HCT116 (cell line): ENCODE measurements at regions not wholly inside any gene's neighbourhood (a gene's known extent, or its start where the extent isn't known, plus 50 kb on each side); places are given as distances from the start of the nearest gene placed in this dataset.

Experiments
- ATAC-seq: fragments of 200-7000 bp; cut with Tn5 transposase; 2 replicates; pipeline ENCODE4 v1.9.1; 2020; ENCODE audit warnings: mild to moderate bottlenecking, moderate library complexity
- BruUV-seq: library from RNA; stranded (reverse); fragments of 400-500 nt; replicated peaks from 2 replicates; lab custom pipeline; 2021; lab: Mats Ljungman, UMichigan
- CTCF ChIA-PET: fragments of 300-600 bp; sonication (Branson Sonifier 250); formaldehyde crosslinking; loops from one replicate; lab custom pipeline; 2021; ENCODE audit warnings: antibody characterized with exemption; lab: Charles Lee
- POLR2A ChIA-PET: fragments of 300-600, 350-600 bp; sonication (Branson Sonifier 250); formaldehyde crosslinking; loops from one replicate; lab custom pipeline; 2021; ENCODE audit warnings: antibody characterized with exemption; lab: Charles Lee
- RAD21 ChIA-PET, 2 experiments: fragments of 300-600 bp; sonication (Branson Sonifier 250); formaldehyde crosslinking; loops; one replicate each; lab custom pipeline; 2023; ENCODE audit warnings: low total read pairs in 2 of 2; ENCODE audit not compliant: uncharacterized antibody in 2 of 2, unreplicated experiment in 2 of 2, low non-redundant PET in 1 of 2; lab: Charles Lee
- DNase-seq: peaks from one replicate; pipeline ENCODE4 v3.0.0-alpha.2; 2010; ENCODE audit warnings: low read depth, low spot score
- H2AFZ ChIP-seq: fragments of 200-600 bp; shearing (Covaris generic), sonication (generic); 2 replicates; pipeline ENCODE4 v1.6.1; 2017; ENCODE audit warnings: low read depth, mixed run types, mixed read lengths, antibody characterized with exemption, low read length; ENCODE audit not compliant: poor library complexity, severe bottlenecking
- H3K27ac ChIP-seq: 2 replicates; pipeline ENCODE4 v1.5.1; 2012; ENCODE audit warnings: low read depth, low read length
- H3K27me3 ChIP-seq: fragments of 200-600 bp; sonication (generic); 2 replicates; pipeline ENCODE4 v1.6.1; 2016; ENCODE audit warnings: mixed run types, low read length, mixed read lengths; ENCODE audit not compliant: insufficient read depth
- H3K36me3 ChIP-seq, 2 experiments: fragments of 200-500 bp in 1 of 2; fragments of 200-600 bp in 1 of 2; sonication (Bioruptor generic) in 1 of 2; sonication (generic) in 1 of 2; 2 replicates each; pipeline versions ENCODE4 v1.5.1 to v1.6.1; 2014 to 2016; ENCODE audit warnings: low read length in 2 of 2, inconsistent platforms in 1 of 2, mixed read lengths in 1 of 2, mixed run types in 1 of 2; ENCODE audit not compliant: insufficient read depth in 2 of 2, control insufficient read depth in 1 of 2
- H3K4me1 ChIP-seq, 2 experiments: fragments of 200-600 bp in 1 of 2; sonication (generic) in 1 of 2; 2 replicates each; pipeline versions ENCODE4 v1.5.1 to v1.6.1; 2012 to 2017; ENCODE audit warnings: low read length in 2 of 2, inconsistent platforms in 1 of 2, mild to moderate bottlenecking in 1 of 2, mixed read lengths in 1 of 2, mixed run types in 1 of 2, moderate library complexity in 1 of 2; ENCODE audit not compliant: insufficient read depth in 2 of 2, control insufficient read depth in 1 of 2
- H3K4me2 ChIP-seq: fragments of 200-600 bp; sonication (generic); 2 replicates; pipeline ENCODE4 v1.6.1; 2017; ENCODE audit warnings: mixed run types, low read length, mixed read lengths
- H3K4me3 ChIP-seq, 2 experiments: fragments of 200-600 bp in 1 of 2; sonication (generic) in 1 of 2; replicated peaks in 1 of 2; 2 replicates each; pipeline ENCODE4 v1.5.1; 2011 to 2016; ENCODE audit warnings: low read length in 2 of 2, control low read depth in 1 of 2, low read depth in 1 of 2, mild to moderate bottlenecking in 1 of 2, mixed read lengths in 1 of 2, mixed run types in 1 of 2
- H3K79me2 ChIP-seq: fragments of 200-600 bp; sonication (generic); 2 replicates; pipeline ENCODE4 v1.6.1; 2017; ENCODE audit warnings: mild to moderate bottlenecking, mixed run types, low read length, moderate library complexity, mixed read lengths; ENCODE audit not compliant: insufficient read depth
- H3K9ac ChIP-seq: fragments of 200-600 bp; sonication (generic); 2 replicates; pipeline ENCODE4 v1.6.1; 2016; ENCODE audit warnings: low read length, mixed read lengths
- H3K9me2 ChIP-seq: fragments of 200-600 bp; sonication (generic), shearing (Covaris generic); 2 replicates; pipeline ENCODE4 v1.6.1; 2017; ENCODE audit warnings: mixed run types, mild to moderate bottlenecking, moderate library complexity; ENCODE audit not compliant: insufficient read depth
- H3K9me3 ChIP-seq, 2 experiments: fragments of 200-500 bp in 1 of 2; fragments of 200-600 bp in 1 of 2; sonication (Bioruptor generic) in 1 of 2; sonication (generic) in 1 of 2; 2 replicates each; pipeline ENCODE4 v1.6.1; 2014 to 2017; ENCODE audit warnings: low read length in 2 of 2, mixed read lengths in 2 of 2, inconsistent platforms in 1 of 2, low read depth in 1 of 2, mild to moderate bottlenecking in 1 of 2, mixed run types in 1 of 2, moderate library complexity in 1 of 2; ENCODE audit not compliant: control insufficient read depth in 1 of 2, insufficient read depth in 1 of 2
- H4K20me1 ChIP-seq: fragments of 200-600 bp; sonication (generic), shearing (Covaris generic); 2 replicates; pipeline ENCODE4 v1.6.1; 2017; ENCODE audit warnings: mixed run types, mild to moderate bottlenecking, moderate library complexity; ENCODE audit not compliant: insufficient read depth
- CEBPB ChIP-seq: IDR thresholded peaks from 2 replicates; pipeline ENCODE4 v1.6.1; 2012; ENCODE audit warnings: low read depth
- EGR1 ChIP-seq: IDR thresholded peaks from 2 replicates; pipeline ENCODE4 v1.6.1; 2012; ENCODE audit warnings: low read depth
- ELF1 ChIP-seq: IDR thresholded peaks from 2 replicates; pipeline ENCODE4 v1.6.1; 2012; ENCODE audit warnings: low read depth, borderline replicate concordance
- EZH2 ChIP-seq: fragments of 200-600 bp; sonication (generic); IDR thresholded peaks from 2 replicates; pipeline ENCODE4 v1.6.1; 2017; ENCODE audit warnings: antibody characterized with exemption, mixed run types
- FOSL1 ChIP-seq: IDR thresholded peaks from 2 replicates; pipeline ENCODE4 v1.6.1; 2012; ENCODE audit warnings: low read depth
- POLR2AphosphoS5 ChIP-seq: IDR thresholded peaks from 2 replicates; pipeline ENCODE4 v1.6.1; 2011; ENCODE audit warnings: mild to moderate bottlenecking, low read depth, low read length, moderate library complexity
- RAD21 ChIP-seq: IDR thresholded peaks from 2 replicates; pipeline ENCODE4 v1.6.1; 2012; ENCODE audit warnings: low read depth, mild to moderate bottlenecking
- SIN3A ChIP-seq: IDR thresholded peaks from 2 replicates; pipeline ENCODE4 v1.6.1; 2012; ENCODE audit warnings: low read depth
- SRF ChIP-seq: IDR thresholded peaks from 2 replicates; pipeline ENCODE4 v1.6.1; 2012; ENCODE audit warnings: low read depth
- TCF7L2 ChIP-seq: IDR thresholded peaks from 2 replicates; pipeline ENCODE4 v1.7.0; 2011; ENCODE audit warnings: borderline replicate concordance, inconsistent platforms; ENCODE audit not compliant: insufficient read depth, insufficient read length; ENCODE audit errors: extremely low read depth
- YY1 ChIP-seq: IDR thresholded peaks from 2 replicates; pipeline ENCODE4 v1.6.1; 2011; ENCODE audit warnings: low read length, low read depth, moderate library complexity, mild to moderate bottlenecking; ENCODE audit not compliant: insufficient replicate concordance; ENCODE audit errors: extremely low read depth
- ZFX ChIP-seq: fragments of 450-650 bp; IDR thresholded peaks from 2 replicates; pipeline ENCODE4 v1.6.1; 2017
- intact Hi-C: fragments of 100-400 bp; cut with micrococcal nuclease; formaldehyde crosslinking; loops from 2 replicates; pipeline ENCODE4 v1.10.0; 2022
- TF ChIP-seq, protein P1 (sequence below): IDR thresholded peaks from 2 replicates; pipeline ENCODE4 v1.6.1; 2011; ENCODE audit warnings: mild to moderate bottlenecking, low read length, moderate library complexity; ENCODE audit not compliant: insufficient replicate concordance; ENCODE audit errors: extremely low read depth
- TF ChIP-seq, protein P2 (sequence below): IDR thresholded peaks from 2 replicates; pipeline ENCODE4 v1.6.1; 2012

DNA sequence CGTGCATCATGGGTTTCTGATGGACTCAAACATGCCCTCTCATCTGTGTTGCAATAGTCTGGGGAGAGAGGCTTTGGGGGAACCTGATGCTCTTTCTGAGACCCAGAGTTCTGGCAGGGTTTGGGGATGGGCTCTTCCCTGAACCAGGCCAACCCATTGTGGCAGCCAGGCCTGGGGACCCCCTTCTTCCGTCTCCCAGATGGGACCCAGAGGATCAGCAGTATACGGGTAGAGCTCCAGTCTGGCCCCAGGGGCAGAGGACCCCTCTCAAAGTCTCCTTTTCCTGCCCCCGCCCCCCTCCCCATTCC lies 333.7 kb downstream of the DYSF start:
- Histone ChIP-seq H3K4me2 (no peak overlapping the region), H3K9ac (no peak overlapping the region), H4K20me1 (no peaks in the 10 kb centered on the region), H3K9me3 (no peaks in the 10 kb centered on the region), H2AFZ (no peak overlapping the region), H3K27me3 (no peaks in the 10 kb centered on the region), H3K36me3 (no peaks in the 10 kb centered on the region), H3K4me3 (no peak overlapping the region), H3K9me2 (no peaks in the 10 kb centered on the region), H3K79me2 (no peaks in the 10 kb centered on the region), H3K4me1 (peaks cover 12 to 33% of the 10 kb centered on the region in 2 experiments), H3K27ac (no peak overlapping the region)
- RAD21 ChIA-PET: interaction anchor here in 1 of 2 experiments (0.6 kb wide), 1 partner anchor 235 kb away, joined by 4 read pairs; no protein-coding TSS in a partner anchor
- ATAC-seq (no peak), DNase-seq (no peak)
- no TSS peak for BruUV-seq
- CTCF ChIA-PET: no interaction called here
- TF ChIP-seq YY1 (no peak), POLR2AphosphoS5 (no peak), EZH2 (no peak), ZFX (no peak), ELF1 (no peak), SRF (no peak), EGR1 (no peak), SIN3A (no peak), RAD21 (no peak), FOSL1 (no peak), TCF7L2 (no peak), CEBPB (no peak)
- TF ChIP-seq, protein P1, sequence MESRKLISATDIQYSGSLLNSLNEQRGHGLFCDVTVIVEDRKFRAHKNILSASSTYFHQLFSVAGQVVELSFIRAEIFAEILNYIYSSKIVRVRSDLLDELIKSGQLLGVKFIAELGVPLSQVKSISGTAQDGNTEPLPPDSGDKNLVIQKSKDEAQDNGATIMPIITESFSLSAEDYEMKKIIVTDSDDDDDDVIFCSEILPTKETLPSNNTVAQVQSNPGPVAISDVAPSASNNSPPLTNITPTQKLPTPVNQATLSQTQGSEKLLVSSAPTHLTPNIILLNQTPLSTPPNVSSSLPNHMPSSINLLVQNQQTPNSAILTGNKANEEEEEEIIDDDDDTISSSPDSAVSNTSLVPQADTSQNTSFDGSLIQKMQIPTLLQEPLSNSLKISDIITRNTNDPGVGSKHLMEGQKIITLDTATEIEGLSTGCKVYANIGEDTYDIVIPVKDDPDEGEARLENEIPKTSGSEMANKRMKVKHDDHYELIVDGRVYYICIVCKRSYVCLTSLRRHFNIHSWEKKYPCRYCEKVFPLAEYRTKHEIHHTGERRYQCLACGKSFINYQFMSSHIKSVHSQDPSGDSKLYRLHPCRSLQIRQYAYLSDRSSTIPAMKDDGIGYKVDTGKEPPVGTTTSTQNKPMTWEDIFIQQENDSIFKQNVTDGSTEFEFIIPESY: no peak
- TF ChIP-seq, protein P2, sequence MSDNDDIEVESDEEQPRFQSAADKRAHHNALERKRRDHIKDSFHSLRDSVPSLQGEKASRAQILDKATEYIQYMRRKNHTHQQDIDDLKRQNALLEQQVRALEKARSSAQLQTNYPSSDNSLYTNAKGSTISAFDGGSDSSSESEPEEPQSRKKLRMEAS: no peak
- intact Hi-C loops: no loop called here
- POLR2A ChIA-PET: no interaction called here
